GM23338 (cell line): ENCODE measurements at regions not wholly inside any gene's neighbourhood (a gene's known extent, or its start where the extent isn't known, plus 50 kb on each side); places are given as distances from the start of the nearest gene placed in this dataset.

Experiments used
- ATAC-seq: fragments of 200-7000 bp; cut with Tn5 transposase; 3 replicates; pipeline ENCODE4 v1.9.1; 2020
- DNase-seq: peaks from one replicate; pipeline ENCODE4 v3.0.0-alpha.2; 2015; ENCODE audit warnings: low spot score
- H2AFZ ChIP-seq: fragments of 200-600 bp; sonication (generic); 2 replicates; pipeline ENCODE4 v1.8.0; 2016; ENCODE audit warnings: antibody characterized with exemption, mild to moderate bottlenecking, moderate library complexity
- H3F3A ChIP-seq: fragments of 200-600 bp; sonication (generic); replicated peaks from 2 replicates; pipeline ENCODE4 v1.8.0; 2017; ENCODE audit warnings: antibody characterized with exemption, mixed run types, low read depth
- H3K27ac ChIP-seq: fragments of 200-600 bp; sonication (generic); 2 replicates; pipeline ENCODE4 v1.6.1; 2016; ENCODE audit warnings: low read depth
- H3K27me3 ChIP-seq: fragments of 200-600 bp; sonication (generic); 2 replicates; pipeline ENCODE4 v1.8.0; 2016; ENCODE audit warnings: mild to moderate bottlenecking, mixed run types, moderate library complexity; ENCODE audit not compliant: insufficient read depth
- H3K36me3 ChIP-seq: fragments of 200-600 bp; sonication (generic); 2 replicates; pipeline ENCODE4 v1.8.0; 2016; ENCODE audit warnings: mild to moderate bottlenecking; ENCODE audit not compliant: insufficient read depth
- H3K4me1 ChIP-seq: fragments of 200-600 bp; sonication (generic); 2 replicates; pipeline ENCODE4 v1.8.0; 2016; ENCODE audit warnings: mild to moderate bottlenecking, moderate library complexity; ENCODE audit not compliant: insufficient read depth
- H3K4me2 ChIP-seq: fragments of 200-600 bp; sonication (generic); 2 replicates; pipeline ENCODE4 v1.7.1; 2017; ENCODE audit warnings: mixed run types
- H3K4me3 ChIP-seq: fragments of 200-600 bp; sonication (generic); 2 replicates; pipeline ENCODE4 v1.6.1; 2016; ENCODE audit warnings: mixed run types
- H3K79me2 ChIP-seq: fragments of 200-600 bp; sonication (generic); replicated peaks from 2 replicates; pipeline ENCODE4 v1.8.0; 2017; ENCODE audit warnings: mild to moderate bottlenecking; ENCODE audit not compliant: insufficient read depth
- H3K9me2 ChIP-seq: fragments of 200-600 bp; sonication (generic); 2 replicates; pipeline ENCODE4 v1.8.0; 2017; ENCODE audit not compliant: insufficient read depth
- H4K20me1 ChIP-seq: fragments of 200-600 bp; sonication (generic); replicated peaks from 2 replicates; pipeline ENCODE4 v1.8.0; 2017; ENCODE audit warnings: mild to moderate bottlenecking; ENCODE audit not compliant: insufficient read depth
- H3K27ac Mint-ChIP-seq: 2 replicates; pipeline ENCODE4 v1.8.0; 2020; ENCODE audit warnings: inconsistent platforms, mild to moderate bottlenecking, moderate library complexity, mixed read lengths
- H3K27me3 Mint-ChIP-seq: 3 replicates; pipeline ENCODE4 v1.8.0; 2022; ENCODE audit warnings: low read depth, mild to moderate bottlenecking, moderate library complexity, mixed read lengths, inconsistent platforms; ENCODE audit not compliant: insufficient read depth, poor library complexity
- H3K36me3 Mint-ChIP-seq: 3 replicates; pipeline ENCODE4 v1.8.0; 2021; ENCODE audit warnings: low read depth, mild to moderate bottlenecking, inconsistent platforms, moderate library complexity, mixed read lengths
- H3K4me1 Mint-ChIP-seq: 3 replicates; pipeline ENCODE4 v1.8.0; 2020; ENCODE audit warnings: mild to moderate bottlenecking, inconsistent platforms, mixed read lengths
- H3K4me3 Mint-ChIP-seq: 3 replicates; pipeline ENCODE4 v1.8.0; 2021; ENCODE audit warnings: moderate library complexity, mild to moderate bottlenecking, inconsistent platforms, mixed read lengths
- H3K9me3 Mint-ChIP-seq: 3 replicates; pipeline ENCODE4 v1.8.0; 2020; ENCODE audit warnings: moderate library complexity, mild to moderate bottlenecking, inconsistent platforms, mixed read lengths
- CREB1 ChIP-seq: fragments of 250-450 bp; sonication (Bioruptor Pico); IDR thresholded peaks from 2 replicates; pipeline ENCODE4 v1.5.0; 2020; ENCODE audit warnings: low read depth, mild to moderate bottlenecking, moderate library complexity
- ETS1 ChIP-seq: IDR thresholded peaks from 2 replicates; pipeline ENCODE4 v1.6.1; 2016; ENCODE audit warnings: antibody characterized with exemption
- EZH2 ChIP-seq: fragments of 200-600 bp; sonication (generic); IDR thresholded peaks from one replicate; pipeline ENCODE4 v1.8.0; 2017; ENCODE audit warnings: antibody characterized with exemption, mild to moderate bottlenecking, low read depth; ENCODE audit not compliant: unreplicated experiment
- EZH2phosphoT487 ChIP-seq: fragments of 200-600 bp; sonication (generic); IDR thresholded peaks from one replicate; pipeline ENCODE4 v1.8.1; 2018; ENCODE audit warnings: antibody characterized with exemption; ENCODE audit not compliant: unreplicated experiment
- JUNB ChIP-seq: IDR thresholded peaks from one replicate; pipeline ENCODE4 v1.6.1; 2016; ENCODE audit warnings: antibody characterized with exemption; ENCODE audit not compliant: unreplicated experiment
- NANOG ChIP-seq: IDR thresholded peaks from 2 replicates; pipeline ENCODE4 v1.6.1; 2016; ENCODE audit warnings: antibody characterized with exemption, borderline replicate concordance
- POLR2AphosphoS5 ChIP-seq: IDR thresholded peaks from 2 replicates; pipeline ENCODE4 v1.6.1; 2016; ENCODE audit warnings: antibody characterized with exemption, low read depth
- REST ChIP-seq: IDR thresholded peaks from one replicate; pipeline ENCODE4 v1.6.1; 2018; ENCODE audit warnings: antibody characterized with exemption; ENCODE audit not compliant: unreplicated experiment
- STAT1 ChIP-seq: IDR thresholded peaks from one replicate; pipeline ENCODE4 v1.6.1; 2016; ENCODE audit warnings: antibody characterized with exemption; ENCODE audit not compliant: unreplicated experiment
- ZNF114 ChIP-seq: fragments of 250-450 bp; sonication (Bioruptor Pico); IDR thresholded peaks from 2 replicates; pipeline ENCODE4 v1.5.0; 2020; ENCODE audit warnings: mild to moderate bottlenecking, moderate library complexity
- ZNF331 ChIP-seq: fragments of 250-450 bp; sonication (Bioruptor Pico); IDR thresholded peaks from 2 replicates; pipeline ENCODE4 v1.5.0; 2020; ENCODE audit warnings: low read depth, mild to moderate bottlenecking, moderate library complexity
- ZNF462 ChIP-seq: fragments of 250-450 bp; sonication (Bioruptor Pico); IDR thresholded peaks from 2 replicates; pipeline ENCODE4 v1.5.0; 2020; ENCODE audit warnings: mild to moderate bottlenecking, moderate library complexity
- TF ChIP-seq, protein P1 (sequence below), 2 experiments: fragments of 200-600 bp in 1 of 2; sonication (generic) in 1 of 2; conservative IDR thresholded peaks; 2 replicates each; pipeline versions ENCODE4 v1.5.1 to v1.6.1; 2016 to 2017; ENCODE audit warnings: antibody characterized with exemption in 2 of 2, low read depth in 2 of 2, mild to moderate bottlenecking in 2 of 2, moderate library complexity in 1 of 2

DNA sequence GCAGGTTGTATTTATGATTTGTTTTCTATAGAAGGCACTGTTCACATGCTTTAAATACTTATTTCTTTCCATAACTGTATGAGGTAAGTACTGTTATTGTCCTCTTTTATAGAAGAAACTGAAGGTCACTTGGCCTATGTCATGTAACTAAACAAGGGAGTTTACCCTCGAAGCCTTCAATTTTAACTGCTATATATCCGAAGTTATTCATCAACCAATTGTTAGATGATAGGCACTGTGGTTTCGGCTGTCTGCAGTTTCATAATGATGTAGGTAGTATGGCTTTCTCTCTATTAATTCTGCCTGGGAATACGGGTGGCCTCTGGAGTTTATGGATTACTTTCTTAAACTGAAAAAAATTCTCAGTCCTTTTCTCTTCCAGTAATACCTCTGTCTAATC, 413.3 kb upstream of the ADGRL2 start:
- ATAC-seq, result no peak

More for the DNA sequence above, 413.3 kb upstream of the ADGRL2 start:
- no peak overlapping the region for H3K4me3 ChIP-seq
- Mint-ChIP-seq H3K4me3 (no peak overlapping the region), H3K36me3 (no peaks in the 10 kb centered on the region), H3K9me3 (no peaks in the 10 kb centered on the region), H3K4me1 (peaks cover 5% of the 10 kb centered on the region; the same call in 2 of the 3 replicates), H3K27ac (no peak overlapping the region), H3K27me3 (peaks cover 2% of the 10 kb centered on the region)
- H3K79me2 ChIP-seq, result no peaks in the 10 kb centered on the region
- peaks cover 8% of the 10 kb centered on the region; the same call in 1 of the 2 replicates for H3K4me1 ChIP-seq
- TF ChIP-seq, protein P1, sequence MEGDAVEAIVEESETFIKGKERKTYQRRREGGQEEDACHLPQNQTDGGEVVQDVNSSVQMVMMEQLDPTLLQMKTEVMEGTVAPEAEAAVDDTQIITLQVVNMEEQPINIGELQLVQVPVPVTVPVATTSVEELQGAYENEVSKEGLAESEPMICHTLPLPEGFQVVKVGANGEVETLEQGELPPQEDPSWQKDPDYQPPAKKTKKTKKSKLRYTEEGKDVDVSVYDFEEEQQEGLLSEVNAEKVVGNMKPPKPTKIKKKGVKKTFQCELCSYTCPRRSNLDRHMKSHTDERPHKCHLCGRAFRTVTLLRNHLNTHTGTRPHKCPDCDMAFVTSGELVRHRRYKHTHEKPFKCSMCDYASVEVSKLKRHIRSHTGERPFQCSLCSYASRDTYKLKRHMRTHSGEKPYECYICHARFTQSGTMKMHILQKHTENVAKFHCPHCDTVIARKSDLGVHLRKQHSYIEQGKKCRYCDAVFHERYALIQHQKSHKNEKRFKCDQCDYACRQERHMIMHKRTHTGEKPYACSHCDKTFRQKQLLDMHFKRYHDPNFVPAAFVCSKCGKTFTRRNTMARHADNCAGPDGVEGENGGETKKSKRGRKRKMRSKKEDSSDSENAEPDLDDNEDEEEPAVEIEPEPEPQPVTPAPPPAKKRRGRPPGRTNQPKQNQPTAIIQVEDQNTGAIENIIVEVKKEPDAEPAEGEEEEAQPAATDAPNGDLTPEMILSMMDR (conservative IDR thresholded peaks at IDR 0.05; ENCODE audit: low read depth in 2 of 2), result no peak
- no peak for TF ChIP-seq JUNB
- no peak for TF ChIP-seq ZNF331 (CRISPR knock-in tag)
- no peak for TF ChIP-seq REST
- TF ChIP-seq EZH2, result no peak
- no peak for TF ChIP-seq POLR2AphosphoS5
- no peak for TF ChIP-seq ETS1
- no peak for TF ChIP-seq STAT1
- no peak for TF ChIP-seq ZNF114 (CRISPR knock-in tag)
- TF ChIP-seq NANOG, result no peak
- TF ChIP-seq CREB1 (CRISPR knock-in tag), result no peak
- TF ChIP-seq ZNF462, result no peak
- TF ChIP-seq EZH2phosphoT487, result no peak
- no peaks in the 10 kb centered on the region for H4K20me1 ChIP-seq
- DNase-seq, result no peak
- H3K27ac ChIP-seq, result no peak overlapping the region
- no peaks in the 10 kb centered on the region for H3K27me3 ChIP-seq
- no peaks in the 10 kb centered on the region for H3K9me2 ChIP-seq
- H3F3A ChIP-seq, result no peaks in the 10 kb centered on the region
- H3K36me3 ChIP-seq, result no peaks in the 10 kb centered on the region
- no peak overlapping the region for H2AFZ ChIP-seq
- no peak overlapping the region for H3K4me2 ChIP-seq
